Tibial nerve (tissue), 3 donors: ENCODE measurements at regions not wholly inside any gene's neighbourhood (a gene's known extent, or its start where the extent isn't known, plus 50 kb on each side); places are given as distances from the start of the nearest gene placed in this dataset.

Experiments
- POLR2A ChIP-seq, 2 donors: fragments of 450-650 bp; IDR thresholded peaks; one replicate each; pipeline ENCODE4 v1.6.1; 2017; ENCODE audit warnings: antibody characterized with exemption in 2 of 2, mild to moderate bottlenecking in 2 of 2, moderate library complexity in 2 of 2
- TF ChIP-seq, protein P1 (sequence below), 5 experiments: fragments of 200-600 bp in 3 of 5; fragments of 450-650 bp in 2 of 5; sonication (generic) in 3 of 5; IDR thresholded peaks; one replicate each; pipeline ENCODE4 v1.5.1; 2016 to 2019; ENCODE audit warnings: antibody characterized with exemption in 5 of 5, mild to moderate bottlenecking in 3 of 5, moderate library complexity in 2 of 5

DNA sequence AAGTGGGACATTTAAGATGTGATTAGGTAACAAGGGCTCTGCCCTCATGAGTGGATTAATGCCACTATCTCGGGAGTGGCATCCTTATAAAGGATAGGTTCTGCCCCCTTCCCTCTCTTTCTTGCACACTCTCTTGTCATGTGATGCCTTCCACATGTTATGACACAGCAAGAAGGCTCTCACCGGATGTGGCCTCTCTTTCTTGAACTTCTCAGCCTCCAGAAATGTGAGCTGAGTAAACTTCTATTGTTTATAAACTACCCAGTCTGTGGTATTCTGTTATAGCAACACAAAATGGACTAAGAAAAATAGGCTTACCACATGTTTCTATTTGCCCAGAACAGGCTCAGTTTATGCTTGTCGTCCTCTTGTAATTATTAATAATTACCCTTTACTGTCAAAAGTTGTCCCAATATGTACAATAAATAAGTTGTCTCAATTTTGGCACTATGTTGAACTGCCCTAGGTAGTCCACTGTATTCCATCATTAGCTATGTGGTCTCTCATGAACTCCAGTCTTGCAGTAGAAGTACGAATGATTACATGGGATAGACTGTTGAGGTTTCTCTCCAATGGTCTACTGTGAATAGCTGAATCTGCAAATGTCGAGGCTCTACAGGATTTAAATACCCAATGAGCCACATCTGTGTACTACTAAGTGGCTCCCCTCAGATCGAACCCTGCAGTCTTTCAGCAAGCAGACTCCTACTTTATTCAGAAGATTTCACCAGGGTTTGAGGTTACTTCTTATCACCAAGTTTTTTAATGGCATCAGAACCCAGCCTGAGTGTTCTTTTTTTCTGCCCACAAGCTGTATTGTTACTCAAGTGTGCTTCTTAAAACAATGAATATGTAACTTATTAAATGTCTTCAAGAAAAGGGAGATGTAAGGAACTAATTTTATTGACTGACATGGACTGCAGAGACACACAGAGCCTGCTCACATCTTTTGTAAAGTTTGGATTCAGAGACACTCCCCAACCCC lies 102.0 kb upstream of the LEF1 start:
- TF ChIP-seq, protein P1, sequence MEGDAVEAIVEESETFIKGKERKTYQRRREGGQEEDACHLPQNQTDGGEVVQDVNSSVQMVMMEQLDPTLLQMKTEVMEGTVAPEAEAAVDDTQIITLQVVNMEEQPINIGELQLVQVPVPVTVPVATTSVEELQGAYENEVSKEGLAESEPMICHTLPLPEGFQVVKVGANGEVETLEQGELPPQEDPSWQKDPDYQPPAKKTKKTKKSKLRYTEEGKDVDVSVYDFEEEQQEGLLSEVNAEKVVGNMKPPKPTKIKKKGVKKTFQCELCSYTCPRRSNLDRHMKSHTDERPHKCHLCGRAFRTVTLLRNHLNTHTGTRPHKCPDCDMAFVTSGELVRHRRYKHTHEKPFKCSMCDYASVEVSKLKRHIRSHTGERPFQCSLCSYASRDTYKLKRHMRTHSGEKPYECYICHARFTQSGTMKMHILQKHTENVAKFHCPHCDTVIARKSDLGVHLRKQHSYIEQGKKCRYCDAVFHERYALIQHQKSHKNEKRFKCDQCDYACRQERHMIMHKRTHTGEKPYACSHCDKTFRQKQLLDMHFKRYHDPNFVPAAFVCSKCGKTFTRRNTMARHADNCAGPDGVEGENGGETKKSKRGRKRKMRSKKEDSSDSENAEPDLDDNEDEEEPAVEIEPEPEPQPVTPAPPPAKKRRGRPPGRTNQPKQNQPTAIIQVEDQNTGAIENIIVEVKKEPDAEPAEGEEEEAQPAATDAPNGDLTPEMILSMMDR (IDR thresholded peaks at IDR 0.05), result no peak
- TF ChIP-seq POLR2A (IDR thresholded peaks at IDR 0.05), result no peak
